ENCODE measurements at regions not wholly inside any gene's neighbourhood (a gene's known extent, or its start where the extent isn't known, plus 50 kb on each side); places are given as distances from the start of the nearest gene placed in this dataset.
"Not testable (repeated sequence)": the region's sequence is repeated elsewhere in the genome, so short reads cannot be mapped to it uniquely, and the experiment has no call there.

- no peak for DNase-seq
These were observed 371.5 kb upstream of the PRR16 start for GRCh38 chr5:120092649-120093048.

- no peak for DNase-seq
These were observed 370.9 kb upstream of the PRR16 start for GRCh38 chr5:120093178-120093577.

DNA sequence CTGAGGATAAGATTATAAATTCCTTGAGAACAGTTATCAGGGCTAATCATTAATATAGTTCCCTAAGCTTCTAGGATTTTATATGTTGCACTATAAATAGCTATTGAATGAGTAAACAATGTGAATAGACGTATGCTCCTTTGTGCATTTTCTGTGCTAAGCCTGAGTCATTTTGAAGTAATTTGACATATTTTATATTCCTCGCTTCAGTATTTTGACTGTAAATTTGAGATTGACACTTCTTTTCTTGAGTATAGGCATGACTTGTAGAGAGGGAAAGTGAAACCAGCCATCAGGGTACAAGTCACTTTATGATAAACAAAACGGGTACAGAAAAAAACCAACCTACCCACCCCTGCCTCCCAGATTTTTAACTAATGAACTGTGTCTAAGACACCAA lies 367.7 kb upstream of the PRR16 start:
- no peak for DNase-seq

- DNase-seq: no peak
These were observed 365.7 kb upstream of the PRR16 start for GRCh38 chr5:120098426-120098825.

DNA sequence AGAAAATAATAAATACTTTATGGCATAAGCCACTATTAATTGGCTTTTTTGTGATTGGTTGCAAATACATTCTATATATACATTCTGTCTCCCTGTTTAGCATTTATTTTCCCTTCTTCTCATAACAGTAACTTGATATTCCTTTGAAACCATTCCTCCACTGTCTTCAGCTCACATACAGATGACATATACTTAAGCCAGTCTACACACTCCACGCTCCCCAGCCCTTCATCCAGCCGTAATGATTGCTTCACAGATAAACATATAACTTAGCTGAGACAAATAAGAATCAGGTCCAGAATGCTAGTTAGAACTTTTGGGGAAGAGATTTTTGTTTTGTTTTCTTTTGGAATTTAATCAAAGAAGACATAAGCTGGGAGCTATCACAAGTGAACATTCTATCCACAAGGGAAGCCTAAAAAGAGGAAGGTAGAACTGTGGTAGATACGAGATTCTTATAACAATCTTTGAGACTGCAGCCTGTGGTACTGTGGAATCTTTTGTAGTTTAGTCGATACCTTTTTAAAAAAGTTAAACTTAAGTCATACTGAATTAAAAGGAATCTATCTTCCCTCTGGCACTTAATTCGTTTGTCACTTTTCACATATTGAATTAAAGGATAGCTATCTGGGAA lies 365.1 kb upstream of the PRR16 start:
- DNase-seq: no peak

- no peak for DNase-seq
These were observed 362.3 kb upstream of the PRR16 start for GRCh38 chr5:120101771-120102170.

GRCh38 chr5:120103495-120103894 lies 360.6 kb upstream of the PRR16 start:
- DNase-seq: no peak

GRCh38 chr5:120106912-120107525 lies 357.1 kb upstream of the PRR16 start:
- DNase-seq: no peak

- no peak for DNase-seq
These were observed 355.4 kb upstream of the PRR16 start for GRCh38 chr5:120108586-120109248.

GRCh38 chr5:120122703-120123102 lies 341.4 kb upstream of the PRR16 start:
- no peak for DNase-seq

DNA sequence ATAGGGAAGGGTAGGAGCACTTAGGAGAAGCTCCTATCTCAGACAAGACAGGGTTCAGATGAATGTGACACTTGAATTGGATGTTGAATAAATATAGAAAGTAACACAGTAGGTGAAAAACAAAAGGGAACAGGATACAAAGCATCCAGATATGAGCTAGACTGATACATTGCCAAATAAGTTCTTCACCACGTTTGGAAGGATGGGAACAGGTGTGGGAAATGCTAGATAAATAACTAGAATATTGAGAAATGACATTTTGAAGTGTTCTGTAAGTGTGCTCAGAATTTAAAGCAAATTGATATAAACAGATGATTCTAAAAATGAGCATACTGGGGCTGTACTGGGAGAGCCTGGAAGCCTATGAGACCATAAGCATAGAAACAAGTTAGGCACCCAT lies 340.1 kb upstream of the PRR16 start:
- no peak for DNase-seq

DNA sequence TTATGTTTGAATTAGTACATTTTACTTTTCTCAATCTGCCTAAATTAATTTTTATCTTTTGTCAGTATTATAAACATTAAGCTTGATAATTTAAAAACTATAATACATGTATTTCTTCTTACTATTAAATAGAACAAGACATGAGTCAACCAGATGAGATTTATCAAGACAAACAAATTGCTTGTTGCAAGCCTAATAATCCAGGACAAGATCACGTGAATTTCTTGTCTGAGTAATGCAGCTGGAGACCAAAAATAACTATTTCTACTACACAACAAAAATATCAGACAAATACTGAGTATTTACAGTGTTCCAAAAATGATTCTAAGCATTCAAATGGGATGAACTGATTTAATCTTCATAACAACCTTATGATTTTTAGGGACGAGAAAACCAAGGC lies 339.1 kb upstream of the PRR16 start:
- DNase-seq: no peak

- DNase-seq: not testable (repeated sequence)
These were observed 331.8 kb upstream of the PRR16 start for GRCh38 chr5:120132347-120132746.

DNA sequence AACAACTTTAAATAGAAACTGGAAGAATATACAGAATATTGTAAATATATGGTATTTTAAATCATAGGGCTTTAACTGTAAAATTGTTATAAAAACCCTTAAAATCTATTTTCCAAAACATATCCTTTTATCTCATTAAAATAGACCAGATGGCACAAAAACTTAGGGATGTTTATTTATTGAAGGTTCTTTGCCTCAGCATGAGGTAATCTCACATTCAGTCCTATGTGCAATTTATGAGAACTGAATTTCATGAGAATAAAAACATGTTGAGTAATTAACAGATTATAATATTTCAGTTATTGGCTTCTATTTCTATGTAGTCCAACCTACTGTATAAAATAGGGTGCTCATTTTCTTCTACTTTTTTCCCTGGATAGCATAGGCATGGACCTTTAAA lies 329.2 kb upstream of the PRR16 start:
- DNase-seq: no peak

DNA sequence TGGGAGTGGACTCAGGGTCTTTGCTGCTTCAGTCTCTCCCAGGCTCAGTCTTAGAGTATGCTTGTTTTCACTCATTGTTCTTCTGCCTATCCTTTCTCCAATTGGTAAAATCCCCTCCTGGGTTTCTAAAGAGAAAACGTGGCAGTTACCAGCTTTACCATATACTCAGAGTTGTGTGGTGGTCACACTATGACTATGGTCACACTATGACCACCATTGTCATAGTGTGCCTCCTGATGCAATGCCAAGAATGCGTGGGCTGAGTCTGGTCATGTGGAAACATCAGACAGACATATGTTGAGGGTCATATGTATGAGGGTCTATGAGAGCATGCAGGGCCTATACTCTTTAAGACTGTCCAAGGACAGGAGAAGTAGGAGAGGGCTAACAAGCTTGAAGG lies 326.5 kb upstream of the PRR16 start:
- no peak for DNase-seq

GRCh38 chr5:120139039-120139438 lies 325.1 kb upstream of the PRR16 start:
- no peak for DNase-seq

DNA sequence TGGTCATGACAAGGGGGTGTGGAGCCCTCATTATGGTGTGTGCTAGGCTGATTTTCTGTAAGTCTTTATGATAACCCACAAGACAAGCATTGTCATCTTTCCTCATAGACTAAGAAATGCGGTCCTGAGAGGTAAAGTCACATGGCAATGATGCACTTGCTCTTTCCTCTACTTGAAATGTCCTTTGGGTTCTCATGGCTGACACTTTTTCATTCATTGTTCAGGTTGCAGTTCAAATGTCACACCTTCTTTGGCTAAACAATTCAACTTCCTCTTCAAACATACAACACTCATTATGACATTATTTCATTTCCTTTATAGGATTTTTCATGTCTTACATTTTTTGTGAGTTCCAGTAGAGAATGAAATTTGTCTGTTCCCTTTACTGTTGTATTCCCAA lies 323.6 kb upstream of the PRR16 start:
- no peak for DNase-seq

DNA sequence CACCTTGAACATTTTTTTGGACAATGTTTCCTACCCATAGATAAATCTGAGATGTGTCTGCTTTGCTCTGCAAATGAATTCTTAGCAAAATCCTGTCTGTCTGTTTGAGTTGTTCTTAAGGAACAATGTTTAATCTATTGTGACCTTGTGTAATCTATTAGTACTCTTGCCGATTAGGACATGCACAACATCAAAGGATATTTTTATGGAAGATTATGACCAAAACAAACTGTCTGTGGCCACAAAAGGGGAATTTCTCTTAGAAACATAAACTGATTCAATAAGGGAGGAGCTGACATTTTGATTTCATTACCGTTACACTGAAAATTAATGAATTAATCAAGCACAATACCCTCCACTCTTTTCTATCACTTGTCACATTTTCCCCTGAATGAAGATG lies 323.0 kb upstream of the PRR16 start:
- DNase-seq: no peak

DNA sequence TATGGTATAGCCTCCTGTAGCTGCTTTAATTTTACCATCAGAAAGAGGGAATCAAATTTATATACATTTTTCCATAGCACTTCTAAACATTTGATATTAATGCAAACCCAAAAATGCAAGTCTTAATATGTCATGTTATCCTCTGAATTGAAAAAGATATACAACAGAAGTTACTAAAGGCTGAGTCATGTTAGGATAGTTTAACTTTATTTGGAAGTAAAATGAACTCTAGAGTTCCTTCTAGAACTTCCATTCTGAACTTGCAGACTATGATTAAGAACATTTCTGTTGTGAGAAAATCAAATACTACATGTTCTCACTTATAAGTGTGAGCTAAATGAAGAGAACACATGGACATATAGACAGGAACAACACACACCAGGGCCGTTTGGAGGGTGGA lies 317.3 kb upstream of the PRR16 start:
- DNase-seq: no peak

DNA sequence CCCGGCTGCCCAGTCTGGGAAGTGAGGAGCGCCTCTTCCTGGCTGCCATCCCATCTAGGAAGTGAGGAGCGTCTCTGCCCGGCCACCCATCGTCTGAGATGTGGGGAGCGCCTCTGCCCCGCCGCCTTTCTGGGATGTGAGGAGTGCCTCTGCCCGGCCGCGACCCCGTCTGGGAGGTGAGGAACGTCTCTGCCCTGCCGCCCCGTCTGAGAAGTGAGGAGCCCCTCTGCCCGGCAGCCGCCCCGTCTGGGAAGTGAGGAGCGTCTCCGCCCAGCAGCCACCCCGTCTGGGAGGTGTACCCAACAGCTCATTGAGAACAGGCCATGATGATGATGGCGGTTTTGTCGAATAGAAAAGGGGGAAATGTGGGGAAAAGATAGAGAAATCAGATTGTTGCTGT lies 316.2 kb upstream of the PRR16 start:
- DNase-seq: not testable (repeated sequence)

GRCh38 chr5:120150770-120151169 lies 313.3 kb upstream of the PRR16 start:
- no peak for DNase-seq

- DNase-seq: no peak
These were observed 312.9 kb upstream of the PRR16 start for GRCh38 chr5:120151181-120151580.

DNA sequence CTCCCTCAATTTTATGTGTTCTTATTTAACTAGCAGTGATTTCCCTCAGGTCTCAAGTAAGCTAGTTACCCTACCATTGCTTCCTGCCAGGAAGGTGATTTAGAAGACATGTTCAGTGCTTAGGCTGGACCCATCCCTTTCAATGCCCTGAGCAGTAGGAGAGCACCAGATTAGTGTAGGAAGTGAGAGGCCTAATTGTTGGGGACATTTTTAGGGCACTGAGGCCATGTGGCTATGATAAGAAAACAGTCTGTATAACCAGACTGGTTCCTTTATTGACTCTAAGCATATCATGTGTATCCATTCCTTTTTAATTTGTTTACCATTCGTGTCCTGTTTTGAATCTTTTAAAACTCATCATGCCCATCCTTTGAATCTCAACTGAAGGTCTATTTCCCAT lies 312.3 kb upstream of the PRR16 start:
- no peak for DNase-seq

DNA sequence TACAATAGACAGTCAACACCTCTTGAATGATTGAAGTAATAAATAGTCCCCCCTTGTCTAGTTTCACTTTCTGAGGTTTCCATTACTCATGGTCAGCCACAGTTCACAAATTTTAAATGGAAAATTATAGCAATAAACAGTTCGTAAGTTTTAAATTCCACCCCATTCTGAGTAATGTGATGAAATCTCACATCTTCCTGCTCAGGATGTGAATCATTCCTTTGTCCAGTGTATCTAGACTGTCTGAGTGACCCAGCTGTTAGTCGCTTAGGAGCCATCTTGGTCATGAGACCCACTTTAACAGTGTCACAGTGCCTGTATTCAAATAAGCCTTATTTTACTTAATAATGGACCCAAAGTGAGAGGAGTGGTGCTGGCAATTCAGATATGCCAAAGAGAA lies 311.6 kb upstream of the PRR16 start:
- DNase-seq: no peak

- DNase-seq: no peak
These were observed 311.2 kb upstream of the PRR16 start for GRCh38 chr5:120152931-120153330.

Data from NCI-H1436 (cell line).